ENCODE measurements at regions not wholly inside any gene's neighbourhood (a gene's known extent, or its start where the extent isn't known, plus 50 kb on each side); places are given as distances from the start of the nearest gene placed in this dataset.
"Not testable (repeated sequence)": the region's sequence is repeated elsewhere in the genome, so short reads cannot be mapped to it uniquely, and the experiment has no call there.

- DNase-seq = no peak
These were observed 129.3 kb upstream of the LPCAT1 start for GRCh38 chr5:1652873-1653697.

- DNase-seq = no peak
These were observed 128.5 kb upstream of the LPCAT1 start for GRCh38 chr5:1651971-1652872.

DNA sequence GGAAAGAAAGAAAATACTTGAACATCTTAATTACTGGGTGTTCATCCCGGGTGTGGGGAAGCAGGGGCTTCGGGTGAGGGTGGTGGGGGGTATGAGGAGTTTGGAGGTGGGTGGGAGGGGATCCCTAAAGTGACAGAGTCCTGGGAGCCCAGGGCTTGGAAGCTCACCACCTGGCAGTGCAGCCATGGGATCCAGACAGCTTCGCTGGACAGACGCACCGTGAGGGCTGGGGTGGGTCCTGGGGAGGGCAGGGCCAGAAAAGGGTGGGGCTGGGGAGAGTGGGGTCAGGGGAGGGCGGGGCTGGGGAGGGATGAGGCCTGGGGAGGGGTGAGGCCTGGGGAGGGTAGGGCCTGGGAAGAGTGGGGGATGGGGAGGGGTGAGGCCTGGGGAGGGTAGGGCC is 127.5 kb upstream of the LPCAT1 start:
- DNase-seq = no peak

- no peak for DNase-seq
These were observed 125.8 kb upstream of the LPCAT1 start for GRCh38 chr5:1649554-1649953.

GRCh38 chr5:1648806-1649205 is 125.0 kb upstream of the LPCAT1 start:
- no peak for DNase-seq

GRCh38 chr5:1647580-1647979 is 123.8 kb upstream of the LPCAT1 start:
- no peak for DNase-seq

DNA sequence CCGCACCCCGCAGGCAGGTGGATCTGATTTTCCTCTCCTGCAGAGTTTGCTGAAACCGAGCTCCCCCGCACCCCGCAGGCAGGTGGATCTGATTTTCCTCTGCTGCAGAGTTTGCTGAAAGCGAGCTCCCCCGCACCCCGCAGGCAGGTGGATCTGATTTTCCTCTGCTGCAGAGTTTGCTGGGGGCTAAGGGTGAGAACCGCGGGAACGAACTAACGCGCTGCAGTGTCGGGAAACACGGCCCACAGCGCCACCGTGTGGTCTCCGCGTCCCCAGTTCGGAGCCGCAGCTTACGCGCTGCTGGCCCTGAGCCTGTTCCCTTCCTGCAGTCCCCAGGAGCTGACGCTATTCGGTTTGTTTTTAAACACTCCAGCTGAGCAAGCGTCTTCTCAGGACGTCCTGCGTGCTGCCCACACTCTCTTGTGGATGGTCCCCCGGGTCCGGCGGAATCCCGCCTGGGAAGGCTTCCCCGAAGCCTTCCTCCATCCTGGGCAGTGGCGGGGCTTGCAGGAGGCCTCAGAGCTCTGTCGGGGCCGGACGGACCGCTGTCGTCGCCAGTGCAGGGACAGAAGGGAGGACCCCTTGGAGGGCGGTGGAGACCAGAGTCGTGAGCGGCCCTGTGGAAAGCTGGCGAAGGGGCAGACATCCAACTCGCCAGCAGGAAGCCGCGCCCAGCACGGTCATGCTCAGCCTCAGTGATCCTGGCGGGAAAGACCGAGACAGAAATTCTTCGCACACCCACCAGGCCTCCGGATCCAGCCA is 121.2 kb upstream of the LPCAT1 start:
- DNase-seq = peak; percentile 89

GRCh38 chr5:1644393-1644809 is 120.6 kb upstream of the LPCAT1 start:
- not testable (repeated sequence) for DNase-seq

- no peak for DNase-seq
These were observed 120.1 kb upstream of the LPCAT1 start for GRCh38 chr5:1643651-1644392.

DNA sequence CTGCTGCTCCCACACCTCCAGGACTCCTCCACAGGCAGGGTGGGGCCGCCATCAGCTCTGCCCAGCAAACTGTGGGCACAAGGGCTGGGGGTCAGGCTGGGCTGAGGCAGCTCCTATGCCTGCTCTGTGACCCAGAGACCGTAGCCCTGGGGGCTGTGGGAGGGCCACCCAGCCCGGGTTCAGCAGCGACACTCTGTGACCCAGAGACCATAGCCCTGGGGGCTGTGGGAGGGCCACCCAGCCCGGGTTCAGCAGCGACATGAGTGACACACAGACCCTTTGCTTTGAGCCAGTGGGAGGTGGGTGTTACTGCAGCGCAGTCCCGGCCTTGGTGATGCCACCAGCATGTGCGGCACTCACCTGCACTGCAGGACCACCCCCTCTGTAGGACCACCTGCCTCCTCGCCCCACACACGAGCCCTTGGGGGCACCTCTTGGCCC is 118.9 kb upstream of the LPCAT1 start:
- no peak for DNase-seq

DNA sequence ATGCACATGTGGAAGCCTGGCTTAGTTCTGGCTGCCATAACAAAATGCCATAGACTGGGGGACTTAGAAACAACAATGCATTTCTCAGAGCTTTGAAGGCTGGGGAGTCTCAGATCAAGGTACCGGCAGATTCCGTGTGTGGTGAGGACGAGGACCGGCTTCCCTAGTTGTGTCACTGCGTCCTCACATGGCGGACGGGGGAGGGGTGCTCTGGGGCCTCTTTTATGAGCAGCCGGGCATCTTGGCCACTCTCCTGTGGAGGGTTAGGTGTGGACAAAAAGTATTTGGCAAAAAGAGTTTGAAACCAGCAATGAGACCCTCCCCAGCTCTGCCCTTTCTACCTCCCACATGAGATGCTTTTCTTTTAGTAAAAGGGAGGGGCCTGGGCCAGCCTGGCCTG is 118.5 kb upstream of the LPCAT1 start:
- no peak for DNase-seq

DNA sequence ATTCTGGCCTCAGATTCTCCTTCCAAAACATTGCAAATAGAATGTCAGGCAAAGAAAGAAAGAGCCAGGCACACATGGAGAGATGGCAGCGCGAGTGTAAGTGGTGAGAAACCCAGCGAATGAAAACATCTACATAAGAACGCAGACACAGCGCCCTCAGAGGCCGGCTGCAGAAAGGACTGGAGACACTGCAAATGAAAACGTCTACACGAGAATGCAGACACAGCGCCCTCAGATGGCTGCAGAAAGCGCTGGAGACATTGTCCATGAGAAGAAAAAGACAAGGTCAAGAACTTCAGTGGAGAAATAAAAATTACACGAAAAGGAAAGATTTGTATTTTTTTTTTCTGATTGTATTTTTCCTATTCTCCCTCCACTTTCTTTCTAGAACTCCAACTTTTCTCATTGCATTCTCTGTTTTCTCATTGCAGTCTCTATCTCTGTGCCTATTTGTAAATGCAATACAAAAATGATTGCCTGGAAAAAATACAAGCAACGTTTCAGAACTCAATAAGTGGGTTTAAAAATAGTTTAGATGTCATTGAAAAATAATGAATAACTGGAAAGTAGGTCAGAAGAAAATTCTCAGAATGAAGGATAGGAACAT is 117.9 kb upstream of the LPCAT1 start:
- peak; percentile 90 for DNase-seq

GRCh38 chr5:1641041-1641440 is 117.3 kb upstream of the LPCAT1 start:
- peak; percentile 17 for DNase-seq

GRCh38 chr5:1640421-1640881 is 116.7 kb upstream of the LPCAT1 start:
- no peak for DNase-seq

DNA sequence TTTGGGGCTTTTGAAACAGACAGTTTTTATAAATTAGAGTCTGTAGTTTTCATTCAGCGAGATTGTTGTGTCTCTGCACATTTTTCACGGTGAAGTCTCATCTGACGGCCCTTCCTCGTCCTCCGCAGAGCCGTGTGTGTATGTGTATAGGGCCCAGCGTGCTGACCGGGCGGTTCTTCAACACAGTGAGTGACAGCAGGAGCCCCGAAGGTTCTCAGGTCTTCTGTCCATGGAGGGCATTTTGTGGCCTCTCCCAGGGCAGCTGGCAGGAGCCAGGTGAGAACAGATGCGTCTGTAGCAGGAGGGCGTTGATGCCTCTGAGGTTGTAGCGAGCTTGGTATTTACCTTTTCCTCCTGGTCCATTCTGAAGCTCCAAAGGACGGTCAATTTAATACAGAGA is 116.0 kb upstream of the LPCAT1 start:
- DNase-seq = no peak

GRCh38 chr5:1638658-1639400 is 115.1 kb upstream of the LPCAT1 start:
- DNase-seq = no peak

DNA sequence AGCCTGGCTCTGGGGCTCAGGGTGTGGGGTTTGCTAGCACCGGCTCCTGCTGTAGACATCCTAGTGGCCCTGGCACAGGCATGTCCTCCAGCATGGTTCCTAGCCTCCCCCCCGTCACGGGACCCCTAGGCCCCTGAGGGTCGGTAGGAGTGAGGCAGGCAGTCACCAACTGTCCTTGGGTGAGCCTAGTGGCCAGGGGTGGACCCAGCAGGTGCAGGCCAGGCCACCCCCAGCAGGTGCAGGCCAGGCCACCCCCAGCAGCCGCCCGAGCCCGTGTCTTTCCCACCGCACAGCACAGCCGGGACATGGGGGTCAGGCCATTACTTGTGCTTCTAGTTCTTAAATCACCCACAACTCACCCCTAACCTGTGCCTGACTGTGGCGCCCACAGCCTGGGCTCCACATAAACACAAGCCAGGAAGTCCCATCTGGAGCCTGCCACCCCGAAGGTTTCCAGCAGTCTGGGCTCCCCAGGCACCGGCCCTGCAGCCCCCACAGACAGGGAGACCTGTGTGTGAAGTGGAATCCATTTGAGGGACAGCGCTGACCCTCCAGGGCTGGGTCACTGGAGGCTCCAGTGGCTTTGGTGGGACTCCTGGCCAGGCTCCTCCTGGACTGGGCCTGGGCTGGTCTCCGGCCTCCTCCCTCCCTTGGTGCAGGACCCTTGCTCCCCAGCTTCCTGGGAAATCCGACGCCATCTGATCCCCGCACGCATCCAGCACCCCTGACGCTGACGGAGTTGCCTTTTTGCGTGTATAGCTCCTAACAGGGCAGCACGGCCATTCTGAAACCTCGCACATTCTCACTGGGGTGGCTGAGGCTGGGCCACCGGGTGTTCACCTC is 114.1 kb upstream of the LPCAT1 start:
- DNase-seq = no peak

- DNase-seq = no peak
These were observed 113.3 kb upstream of the LPCAT1 start for GRCh38 chr5:1636981-1637638.

Data from left kidney (tissue), 1 donor.